Kasumi-1 (cell line): ENCODE measurements at regions not wholly inside any gene's neighbourhood (a gene's known extent, or its start where the extent isn't known, plus 50 kb on each side); places are given as distances from the start of the nearest gene placed in this dataset.
A peak's percentile ranks its signal among the peaks of the same experiment; 100 is the strongest.
"Not testable (repeated sequence)": the region's sequence is repeated elsewhere in the genome, so short reads cannot be mapped to it uniquely, and the experiment has no call there.

Source experiments
- DNase-seq, 2 experiments: peaks; one replicate each; lab custom pipeline; 2025; lab: John Stamatoyannopoulos, UW

DNA sequence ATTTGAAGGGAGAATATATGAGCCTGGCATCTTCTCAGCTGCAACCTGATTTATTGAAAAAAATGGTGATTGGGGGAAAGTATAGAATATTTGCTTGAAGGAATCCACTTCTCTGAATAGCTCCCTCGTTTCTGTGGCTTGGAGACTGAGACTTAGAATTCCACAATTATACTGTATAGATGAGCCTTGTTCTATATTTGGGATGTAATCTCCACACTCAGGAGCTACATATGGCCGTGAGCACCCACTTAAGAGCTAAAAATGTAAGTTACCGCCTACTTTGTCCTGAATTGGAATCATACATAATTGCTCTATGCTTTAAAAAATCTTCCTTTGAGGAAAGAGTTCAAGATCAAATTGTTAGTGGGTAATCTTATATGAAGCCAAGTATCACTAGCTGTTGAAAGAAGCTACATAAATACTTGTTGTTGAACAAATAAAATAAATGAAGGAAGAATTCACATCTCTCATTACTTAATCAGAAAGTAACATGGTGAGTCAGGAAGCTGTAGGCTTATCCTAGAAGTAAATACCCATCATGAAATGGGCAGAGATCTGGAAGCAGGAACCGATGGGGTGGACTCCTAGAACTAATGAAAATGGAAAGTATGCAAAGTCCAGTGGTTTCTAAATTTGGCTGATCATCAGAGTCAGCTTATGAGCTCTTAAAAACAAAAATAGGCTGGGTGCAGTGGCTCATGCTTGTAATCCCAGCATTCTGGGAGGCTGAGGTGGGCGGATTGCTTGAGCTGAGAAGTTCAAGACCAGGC is 254.3 kb downstream of the SOX4 start:
- DNase-seq = no peak

DNA sequence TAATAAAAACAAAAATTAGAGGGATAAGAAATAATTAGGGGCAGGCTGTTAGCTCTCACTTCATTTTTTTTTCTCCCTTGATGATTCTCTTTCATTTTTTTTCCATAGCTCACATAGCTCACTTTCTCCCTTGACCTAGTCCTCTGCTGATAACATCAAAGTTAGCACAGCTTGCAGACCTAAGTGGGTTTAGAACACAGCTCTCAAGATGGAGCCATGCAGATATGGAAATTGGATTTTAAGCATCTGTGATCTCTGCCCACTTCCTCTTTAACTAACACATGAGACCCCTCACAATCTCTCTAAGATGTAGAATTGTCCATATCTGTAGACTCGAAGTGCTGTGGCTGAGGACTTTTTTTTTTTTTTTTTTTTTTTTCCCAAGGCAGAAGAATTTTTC is 257.1 kb downstream of the SOX4 start:
- DNase-seq = no peak

- DNase-seq = peak; percentile 30 to 41
These were observed 262.4 kb downstream of the SOX4 start for GRCh38 chr6:21855811-21856455.

- DNase-seq = no peak
These were observed 262.9 kb downstream of the SOX4 start for GRCh38 chr6:21856456-21856825.

DNA sequence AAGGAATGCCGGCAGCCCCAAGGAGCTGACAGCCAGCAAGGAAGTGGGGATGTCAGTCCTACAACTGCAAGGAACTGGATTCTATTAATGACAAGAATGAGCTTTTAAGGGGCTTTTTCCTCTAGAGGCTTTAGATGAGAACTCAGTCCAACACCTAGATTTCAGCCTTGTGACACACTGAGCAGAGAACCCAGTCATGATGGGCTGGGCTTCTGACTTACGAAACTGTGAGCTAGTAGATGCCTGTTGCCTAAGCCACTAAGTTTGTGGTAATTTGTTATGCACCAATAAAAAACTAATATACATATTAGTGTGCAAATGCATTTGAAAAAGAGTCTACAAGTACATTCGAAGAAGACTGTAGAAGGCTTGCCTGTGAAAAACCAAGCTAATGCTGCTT is 263.3 kb downstream of the SOX4 start:
- no peak for DNase-seq

- no peak for DNase-seq
These were observed 264.5 kb downstream of the SOX4 start for GRCh38 chr6:21858076-21858475.

- no peak for DNase-seq
These were observed 265.7 kb downstream of the SOX4 start for GRCh38 chr6:21859193-21859735.

- no peak for DNase-seq
These were observed 268.4 kb downstream of the SOX4 start for GRCh38 chr6:21861942-21862341.

DNA sequence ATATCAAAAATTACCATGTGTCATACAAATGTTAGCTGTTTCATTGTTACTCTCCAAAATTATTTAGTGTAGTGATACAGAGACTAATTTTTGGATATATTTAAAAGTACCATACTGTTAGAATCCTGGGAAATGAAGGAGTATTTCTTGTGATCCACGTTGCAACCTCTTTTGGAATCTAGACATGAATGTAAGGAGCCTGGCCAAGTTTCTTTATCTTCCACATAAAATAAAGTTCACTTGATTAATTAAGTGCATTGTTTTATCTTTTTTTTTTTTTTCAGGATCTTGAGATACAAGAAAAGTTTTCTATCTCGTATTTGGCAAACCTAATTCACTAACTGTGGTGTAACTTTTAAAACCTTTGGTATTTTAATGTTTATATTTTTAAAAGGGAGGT is 270.7 kb downstream of the SOX4 start:
- no peak for DNase-seq

DNA sequence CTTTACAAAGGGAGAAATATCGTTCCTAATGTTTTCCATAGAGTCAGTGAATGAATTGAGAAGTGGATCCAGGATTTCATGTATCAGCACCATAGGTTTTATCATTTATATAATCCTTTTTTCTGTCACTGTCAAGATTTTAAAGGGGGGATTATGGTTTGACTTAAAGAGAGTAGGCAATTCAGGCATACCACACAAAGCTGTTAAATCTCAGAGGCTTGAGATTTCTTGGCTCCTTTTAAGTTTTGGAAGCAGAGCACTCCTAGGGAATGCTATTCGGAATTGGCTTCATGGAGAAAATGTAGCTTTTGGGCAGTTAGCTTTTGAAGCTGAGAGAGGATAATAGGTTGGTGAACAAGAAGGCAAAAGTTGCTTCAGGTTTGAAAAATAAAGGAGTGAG is 274.7 kb downstream of the SOX4 start:
- no peak for DNase-seq

GRCh38 chr6:21869085-21869771 is 275.7 kb downstream of the SOX4 start:
- no peak for DNase-seq

GRCh38 chr6:21870076-21870730 is 276.7 kb downstream of the SOX4 start:
- DNase-seq = no peak

- DNase-seq = no peak
These were observed 278.3 kb downstream of the SOX4 start for GRCh38 chr6:21871831-21872230.

- no peak for DNase-seq
These were observed 279.2 kb downstream of the SOX4 start for GRCh38 chr6:21872749-21873148.

- no peak for DNase-seq
These were observed 280.0 kb downstream of the SOX4 start for GRCh38 chr6:21873562-21873961.

DNA sequence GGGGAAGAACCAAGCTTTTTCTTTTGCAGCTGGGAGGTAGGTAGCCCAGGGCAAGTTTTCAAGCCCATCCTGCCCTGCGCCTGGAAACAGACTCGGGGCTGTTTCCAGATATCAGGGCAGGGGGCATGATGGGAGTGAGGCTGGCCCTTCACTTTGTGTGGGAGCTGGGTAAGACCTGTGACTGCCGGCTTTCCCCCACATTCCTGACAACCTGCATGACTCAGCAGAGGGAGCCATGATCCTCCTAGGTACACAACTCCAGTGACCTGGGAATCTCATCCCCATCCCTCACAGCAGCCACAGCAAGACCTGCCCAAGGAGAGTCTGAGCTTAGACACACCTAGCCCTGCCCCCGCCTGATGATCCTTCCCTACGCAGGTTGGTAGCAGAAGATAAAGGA is 280.8 kb downstream of the SOX4 start:
- DNase-seq = no peak

DNA sequence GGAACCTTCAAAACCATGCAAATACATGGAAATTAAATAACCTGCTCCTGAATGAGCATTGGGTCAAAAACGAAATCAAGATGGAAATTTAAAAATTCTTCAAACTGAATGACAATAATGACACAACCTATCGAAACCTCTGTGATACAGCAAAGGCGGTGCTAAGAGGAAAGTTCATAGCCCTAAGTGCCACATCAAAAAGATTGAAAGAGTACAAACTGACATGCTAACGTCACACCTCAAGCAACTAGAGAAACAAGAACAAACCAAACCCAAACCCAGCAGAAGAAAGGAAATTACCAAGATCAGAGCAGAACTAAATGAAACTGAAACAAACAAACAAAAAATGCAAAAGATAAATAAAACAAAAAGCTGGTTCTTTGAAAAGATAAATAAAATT is 283.5 kb downstream of the SOX4 start:
- not testable (repeated sequence) for DNase-seq

- DNase-seq = not testable (repeated sequence)
These were observed 286.7 kb downstream of the SOX4 start for GRCh38 chr6:21880249-21880648.

- no peak for DNase-seq
These were observed 288.5 kb downstream of the SOX4 start for GRCh38 chr6:21881969-21882465.

DNA sequence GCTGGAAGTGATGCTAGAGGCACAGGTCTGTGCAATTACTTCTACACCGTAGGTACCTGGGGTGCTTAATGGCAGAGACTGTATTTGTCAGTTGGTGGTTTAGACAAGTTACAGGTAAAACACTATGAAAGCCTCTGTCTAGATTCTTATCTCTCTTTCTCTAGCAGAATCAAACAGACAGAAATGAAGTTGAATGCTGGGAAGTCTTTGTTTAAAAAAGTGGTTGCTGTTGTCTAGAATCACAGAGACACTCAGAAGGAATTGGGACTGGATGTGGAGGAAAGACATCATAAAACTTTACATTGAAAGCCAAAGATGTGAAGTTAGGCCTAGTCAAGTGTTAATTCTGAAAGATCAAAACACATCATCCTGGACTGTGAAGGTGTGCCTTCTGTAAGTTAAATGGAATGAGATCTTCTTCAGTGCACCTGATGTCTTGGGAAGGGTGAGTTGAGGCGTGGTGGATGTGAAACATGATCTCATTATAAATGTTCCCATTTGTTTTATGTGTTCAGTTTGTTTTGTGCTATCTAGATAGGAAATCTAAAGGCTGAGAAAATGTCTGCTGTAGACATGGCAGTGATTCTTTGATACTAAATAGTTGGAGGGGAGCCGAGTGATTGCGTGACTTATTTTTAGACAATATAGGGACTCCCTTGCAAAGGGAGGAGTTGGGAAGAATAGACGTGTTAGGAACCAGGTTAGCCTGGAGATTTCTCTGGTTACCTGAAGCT is 290.2 kb downstream of the SOX4 start:
- no peak for DNase-seq

DNA sequence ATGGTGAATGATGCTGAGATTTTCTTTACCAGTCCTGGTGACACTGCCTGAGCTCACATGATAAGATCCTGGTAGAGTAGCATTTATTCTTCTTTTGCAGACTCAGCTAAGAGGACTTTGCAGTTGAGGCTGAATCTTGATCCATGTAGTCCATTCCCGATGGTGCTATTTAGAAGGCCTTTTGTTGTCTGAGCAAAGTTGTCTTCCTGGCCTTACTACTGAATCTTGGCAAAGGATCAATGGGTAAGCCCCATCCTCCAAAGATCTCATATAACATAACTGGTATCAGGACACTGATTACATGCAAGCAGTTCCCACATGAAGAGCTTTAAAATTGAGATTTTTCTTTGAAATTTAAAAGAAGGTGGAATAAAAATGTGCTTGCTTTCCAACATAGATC is 291.6 kb downstream of the SOX4 start:
- DNase-seq = no peak
